ENCODE measurements at regions not wholly inside any gene's neighbourhood (a gene's known extent, or its start where the extent isn't known, plus 50 kb on each side); places are given as distances from the start of the nearest gene placed in this dataset.
"Not testable (repeated sequence)": the region's sequence is repeated elsewhere in the genome, so short reads cannot be mapped to it uniquely, and the experiment has no call there.

DNA sequence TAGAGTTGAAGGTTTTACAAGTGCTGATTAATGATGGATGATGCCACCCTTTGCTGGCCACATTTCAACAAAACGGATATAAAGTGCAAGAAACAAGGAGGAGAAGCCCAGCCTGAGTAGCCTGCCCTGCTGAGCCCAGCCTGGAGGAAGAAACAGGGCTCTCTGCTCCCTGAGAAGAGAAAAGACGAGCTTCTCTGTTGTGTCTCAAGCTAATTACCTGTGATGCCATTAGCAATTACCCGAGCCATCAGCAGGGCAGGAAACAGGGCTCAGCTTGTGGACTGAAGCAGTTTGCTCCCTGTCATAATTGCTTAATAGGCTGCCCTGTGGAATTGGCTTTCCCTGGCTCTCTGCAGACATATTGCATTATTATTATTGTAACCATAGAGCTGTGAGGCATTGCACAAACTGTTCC is 709.3 kb upstream of the AUTS2 start:
- Histone ChIP-seq H3K4me1 (replicated peaks in 1 of 2) (no peaks in the 10 kb centered on the region), H3K27ac (no peak overlapping the region), H3K4me3 (no peak overlapping the region)
- 17 to 66% (median 39%) methylated on average over 1 to 3 of the region's 3 CpGs; no CpG with 5 or more reads in 4 of the 10 experiments for WGBS, 10 experiments
- ATAC-seq (replicated peaks in 6 of 8), result peak in 1 of 8 experiments; percentile 70
- in situ Hi-C loops (cut with MboI; ENCODE audit: low pct_unique_long_range_greater_than_20kb in 2 of 9, low sequenced_read_pairs in 9 of 9, unreplicated experiment in 9 of 9), result no loop called here

- H3K4me1 ChIP-seq (replicated peaks in 1 of 2), result no peaks in the 10 kb centered on the region
- H3K4me3 ChIP-seq, result no peak overlapping the region
- WGBS, 10 experiments, result 0 to 93% (median 35%) methylated on average over 1 to 3 of the region's 3 CpGs; no CpG with 5 or more reads in 2 of the 10 experiments
- in situ Hi-C loops (cut with MboI; ENCODE audit: low pct_unique_long_range_greater_than_20kb in 2 of 9, low sequenced_read_pairs in 9 of 9, unreplicated experiment in 9 of 9), result no loop called here
- ATAC-seq (replicated peaks in 6 of 8), result peak in 5 of 8 experiments; percentile 61 to 89 (median 64)
- H3K27ac ChIP-seq, result no peak overlapping the region
Measured at GRCh38 chr7:68892236-68892635, 706.0 kb upstream of the AUTS2 start.

DNA sequence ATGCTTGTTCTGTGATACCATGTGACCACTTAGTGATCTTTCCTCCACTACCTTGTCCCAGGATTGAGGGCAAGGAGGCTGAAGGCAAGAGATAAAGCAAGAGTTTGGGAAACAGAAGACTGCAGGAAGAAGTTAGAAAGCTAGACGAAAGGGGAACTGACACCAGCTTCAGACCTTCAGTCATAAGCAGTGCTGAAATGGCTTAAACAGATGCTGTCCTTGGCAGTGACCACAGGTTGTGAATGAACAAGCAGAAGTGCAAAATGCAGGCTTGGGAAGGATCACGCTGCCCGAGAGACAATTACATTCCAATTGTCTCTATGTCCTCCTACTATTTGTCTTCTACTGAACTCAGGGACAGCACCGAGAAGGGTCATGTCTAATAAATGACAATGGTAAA is 704.9 kb upstream of the AUTS2 start:
- 4 to 100% (median 83%) methylated on average over 1 to 3 of the region's 4 CpGs for WGBS, 10 experiments
- in situ Hi-C loops (cut with MboI; ENCODE audit: low pct_unique_long_range_greater_than_20kb in 2 of 9, low sequenced_read_pairs in 9 of 9, unreplicated experiment in 9 of 9), result no loop called here
- H3K4me1 ChIP-seq (replicated peaks in 1 of 2), result no peaks in the 10 kb centered on the region

DNA sequence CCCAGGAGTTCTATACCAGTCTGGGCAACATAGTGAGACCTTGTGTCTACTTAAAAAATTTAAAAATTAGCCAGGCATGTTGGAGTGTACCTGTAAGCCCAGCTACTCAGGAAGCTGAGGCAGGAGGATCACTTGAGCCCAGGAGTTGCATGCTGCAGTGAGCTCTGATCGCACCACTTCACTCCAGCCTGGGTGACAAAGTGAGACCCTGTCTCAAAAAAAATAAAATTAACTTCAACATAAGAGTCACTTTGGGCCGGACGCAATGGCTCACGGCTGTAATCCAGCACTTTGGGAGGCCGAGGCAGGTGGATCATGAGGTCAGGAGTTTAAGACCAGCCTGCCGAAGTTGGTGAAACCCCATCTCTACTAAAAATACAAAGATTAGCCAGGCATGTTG is 699.1 kb upstream of the AUTS2 start:
- H3K4me3 ChIP-seq; in situ Hi-C loops (cut with MboI; ENCODE audit: low pct_unique_long_range_greater_than_20kb in 2 of 9, low sequenced_read_pairs in 9 of 9, unreplicated experiment in 9 of 9); ATAC-seq (replicated peaks in 6 of 8); H3K27ac ChIP-seq; H3K4me1 ChIP-seq (replicated peaks in 1 of 2): not testable (repeated sequence)
- WGBS, 10 experiments, result 83 to 100% (median 100%) methylated on average over 1 to 6 of the region's 6 CpGs; no CpG with 5 or more reads in 4 of the 10 experiments

More for the DNA sequence above, 704.9 kb upstream of the AUTS2 start:
- no peak for ATAC-seq (replicated peaks in 6 of 8)
- Histone ChIP-seq H3K27ac (no peak overlapping the region), H3K4me3 (no peak overlapping the region)

DNA sequence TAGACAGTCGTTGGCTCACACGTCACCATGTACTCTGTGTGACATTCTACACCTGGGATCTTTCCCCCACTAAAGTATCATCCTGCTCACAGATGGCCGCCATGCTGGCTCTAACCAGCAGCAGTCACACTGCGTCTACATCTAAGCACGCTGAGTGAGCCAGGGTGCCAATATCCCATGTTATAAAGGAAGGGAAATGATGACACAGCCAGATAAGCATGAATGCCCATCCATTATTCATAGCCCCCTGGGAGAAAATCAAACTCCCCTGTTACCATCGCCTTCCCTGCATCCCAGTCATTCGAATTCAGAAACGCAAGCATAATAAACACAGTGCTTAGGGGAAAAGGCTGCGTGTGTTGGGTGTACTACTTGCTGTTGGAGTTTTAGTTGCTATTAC is 698.2 kb upstream of the AUTS2 start:
- peak in 1 of 8 experiments; percentile 21 for ATAC-seq (replicated peaks in 6 of 8)
- 36 to 92% (median 72%) methylated on average over 2 to 5 of the region's 9 CpGs; no CpG with 5 or more reads in 3 of the 10 experiments for WGBS, 10 experiments
- Histone ChIP-seq H3K27ac (no peak overlapping the region), H3K4me3 (no peak overlapping the region), H3K4me1 (replicated peaks in 1 of 2) (no peaks in the 10 kb centered on the region)
- in situ Hi-C loops (cut with MboI; ENCODE audit: low pct_unique_long_range_greater_than_20kb in 2 of 9, low sequenced_read_pairs in 9 of 9, unreplicated experiment in 9 of 9), result no loop called here

DNA sequence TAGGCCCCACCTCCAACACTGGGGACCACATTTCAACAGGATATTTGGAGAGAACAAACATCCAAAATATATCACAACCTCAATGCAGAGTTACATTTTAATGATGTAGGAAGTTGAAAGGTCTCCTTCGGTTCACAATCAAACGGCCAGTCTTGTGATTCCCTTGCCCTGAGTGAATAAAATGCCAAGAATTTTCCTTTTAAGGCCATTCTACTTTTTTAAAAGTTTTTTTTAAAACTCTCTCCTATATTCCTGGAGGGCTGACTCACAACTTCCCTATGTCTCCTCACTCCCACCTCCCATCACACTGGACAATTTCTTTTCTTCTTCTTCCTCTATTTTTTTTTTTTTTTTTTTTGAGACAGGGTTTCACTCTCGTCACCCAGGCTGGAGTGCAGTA is 693.6 kb upstream of the AUTS2 start:
- in situ Hi-C loops (cut with MboI; ENCODE audit: low pct_unique_long_range_greater_than_20kb in 2 of 9, low sequenced_read_pairs in 9 of 9, unreplicated experiment in 9 of 9), result no loop called here
- no peaks in the 10 kb centered on the region for H3K4me1 ChIP-seq (replicated peaks in 1 of 2)
- H3K4me3 ChIP-seq, result no peak overlapping the region
- no peak overlapping the region for H3K27ac ChIP-seq
- 11 to 100% (median 82%) methylated on average over 1 to 3 of the region's 3 CpGs for WGBS, 10 experiments
- no peak for ATAC-seq (replicated peaks in 6 of 8)

- Histone ChIP-seq H3K27ac (no peak overlapping the region), H3K4me3 (no peak overlapping the region), H3K4me1 (replicated peaks in 1 of 2) (no peaks in the 10 kb centered on the region)
- no peak for ATAC-seq (replicated peaks in 6 of 8)
- in situ Hi-C loops (cut with MboI; ENCODE audit: low pct_unique_long_range_greater_than_20kb in 2 of 9, low sequenced_read_pairs in 9 of 9, unreplicated experiment in 9 of 9), result no loop called here
Measured at GRCh38 chr7:68911754-68912153, 686.5 kb upstream of the AUTS2 start.

GRCh38 chr7:68914006-68914405 is 684.3 kb upstream of the AUTS2 start:
- Histone ChIP-seq H3K4me3 (no peak overlapping the region), H3K27ac (no peak overlapping the region), H3K4me1 (replicated peaks in 1 of 2) (no peaks in the 10 kb centered on the region)
- in situ Hi-C loops (cut with MboI; ENCODE audit: low pct_unique_long_range_greater_than_20kb in 2 of 9, low sequenced_read_pairs in 9 of 9, unreplicated experiment in 9 of 9), result no loop called here
- WGBS, 10 experiments, result 13 to 100% (median 73%) methylated on average over 1 to 3 of the region's 3 CpGs; no CpG with 5 or more reads in 3 of the 10 experiments
- no peak for ATAC-seq (replicated peaks in 6 of 8)

DNA sequence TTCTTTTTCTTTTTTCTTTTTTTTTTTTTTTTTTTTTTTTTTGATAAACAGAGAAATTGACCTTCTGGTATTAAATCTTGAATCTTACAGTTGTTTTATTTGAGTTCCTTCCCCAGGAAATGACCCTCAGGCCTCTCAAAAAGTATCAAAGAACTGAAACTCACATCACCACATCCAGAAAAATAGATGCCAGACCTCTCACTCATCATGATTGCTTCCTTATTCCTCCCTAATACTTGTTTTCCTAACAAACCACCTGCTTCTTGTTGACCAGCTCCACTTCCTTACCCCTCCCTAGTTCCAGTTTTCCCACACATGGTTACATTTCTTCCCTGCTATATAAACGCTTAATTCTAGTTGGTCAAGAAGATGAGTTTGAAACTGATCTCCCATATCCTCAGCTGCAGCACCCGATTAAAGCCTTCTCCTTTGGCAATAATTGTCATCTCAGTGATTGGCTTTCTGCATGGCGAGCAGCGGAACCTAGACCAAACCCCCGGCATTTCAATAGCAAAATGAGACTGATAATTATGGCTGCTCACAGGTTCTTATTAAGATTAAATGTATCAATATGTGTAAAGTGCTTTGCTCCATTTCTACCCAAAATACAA is 681.1 kb upstream of the AUTS2 start:
- 37 to 100% (median 81%) methylated on average over 2 to 5 of the region's 5 CpGs; no CpG with 5 or more reads in 1 of the 10 experiments for WGBS, 10 experiments

DNA sequence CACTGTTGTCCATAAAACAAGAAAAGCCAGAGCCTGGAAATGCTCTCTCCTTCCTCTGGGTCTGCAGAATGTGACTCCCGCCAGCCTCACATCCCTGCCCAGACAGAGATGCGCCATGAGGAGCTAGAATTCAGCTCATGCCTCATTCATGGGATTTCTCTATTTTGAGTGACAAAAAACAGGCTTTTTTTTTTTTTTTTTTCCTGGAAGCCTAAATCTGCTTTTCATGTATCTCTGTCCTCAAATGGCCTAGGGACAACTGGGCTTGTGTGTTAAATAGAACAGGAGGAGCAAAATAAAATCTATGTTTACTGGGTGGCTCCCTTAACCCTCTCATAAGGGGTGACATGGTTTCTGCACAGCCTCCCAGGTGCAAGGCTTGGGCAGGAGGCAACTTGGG is 679.7 kb upstream of the AUTS2 start:
- in situ Hi-C loops (cut with MboI; ENCODE audit: low pct_unique_long_range_greater_than_20kb in 2 of 9, low sequenced_read_pairs in 9 of 9, unreplicated experiment in 9 of 9), result no loop called here
- 0 to 100% (median 58%) methylated on average over 1 to 2 of the region's 2 CpGs; no CpG with 5 or more reads in 6 of the 10 experiments for WGBS, 10 experiments
- no peak for ATAC-seq (replicated peaks in 6 of 8)
- no peak overlapping the region for H3K4me3 ChIP-seq
- H3K27ac ChIP-seq, result no peak overlapping the region
- no peaks in the 10 kb centered on the region for H3K4me1 ChIP-seq (replicated peaks in 1 of 2)

More for the DNA sequence above, 681.1 kb upstream of the AUTS2 start:
- Histone ChIP-seq H3K4me3 (no peak overlapping the region), H3K27ac (no peak overlapping the region), H3K4me1 (replicated peaks in 1 of 2) (no peaks in the 10 kb centered on the region)
- ATAC-seq (replicated peaks in 6 of 8), result no peak
- in situ Hi-C loops (cut with MboI; ENCODE audit: low pct_unique_long_range_greater_than_20kb in 2 of 9, low sequenced_read_pairs in 9 of 9, unreplicated experiment in 9 of 9), result no loop called here

GRCh38 chr7:68922850-68923249 is 675.4 kb upstream of the AUTS2 start:
- no peaks in the 10 kb centered on the region for H3K4me1 ChIP-seq (replicated peaks in 1 of 2)
- no peak overlapping the region for H3K4me3 ChIP-seq
- in situ Hi-C loops (cut with MboI; ENCODE audit: low pct_unique_long_range_greater_than_20kb in 2 of 9, low sequenced_read_pairs in 9 of 9, unreplicated experiment in 9 of 9), result no loop called here
- peak in 2 of 8 experiments; percentile 51 to 82 for ATAC-seq (replicated peaks in 6 of 8)
- 9 to 100% (median 72%) methylated on average over 1 to 8 of the region's 8 CpGs; no CpG with 5 or more reads in 1 of the 10 experiments for WGBS, 10 experiments
- no peak overlapping the region for H3K27ac ChIP-seq

- no peak for ATAC-seq (replicated peaks in 6 of 8)
- H3K4me1 ChIP-seq (replicated peaks in 1 of 2), result no peaks in the 10 kb centered on the region
- 28 to 100% (median 89%) methylated on average over 1 to 6 of the region's 6 CpGs; no CpG with 5 or more reads in 2 of the 10 experiments for WGBS, 10 experiments
- H3K27ac ChIP-seq, result no peak overlapping the region
- H3K4me3 ChIP-seq, result no peak overlapping the region
- in situ Hi-C loops (cut with MboI; ENCODE audit: low pct_unique_long_range_greater_than_20kb in 2 of 9, low sequenced_read_pairs in 9 of 9, unreplicated experiment in 9 of 9), result no loop called here
Measured at GRCh38 chr7:68925241-68925640, 673.0 kb upstream of the AUTS2 start.

- no peaks in the 10 kb centered on the region for H3K4me1 ChIP-seq (replicated peaks in 1 of 2)
- no peak overlapping the region for H3K4me3 ChIP-seq
- in situ Hi-C loops (cut with MboI; ENCODE audit: low pct_unique_long_range_greater_than_20kb in 2 of 9, low sequenced_read_pairs in 9 of 9, unreplicated experiment in 9 of 9), result no loop called here
- no peak overlapping the region for H3K27ac ChIP-seq
- peak in 6 of 8 experiments; percentile 62 to 99 (median 80) for ATAC-seq (replicated peaks in 6 of 8)
- WGBS, 10 experiments, result 4 to 100% (median 74%) methylated on average over 1 to 5 of the region's 6 CpGs
Measured at GRCh38 chr7:68929781-68930261, 668.5 kb upstream of the AUTS2 start.

- ATAC-seq (replicated peaks in 6 of 8), result no peak
- Histone ChIP-seq H3K4me3 (no peak overlapping the region), H3K4me1 (replicated peaks in 1 of 2) (no peaks in the 10 kb centered on the region), H3K27ac (no peak overlapping the region)
- 51 to 93% (median 78%) methylated on average over 1 to 10 of the region's 10 CpGs; no CpG with 5 or more reads in 1 of the 10 experiments for WGBS, 10 experiments
- in situ Hi-C loops (cut with MboI; ENCODE audit: low pct_unique_long_range_greater_than_20kb in 2 of 9, low sequenced_read_pairs in 9 of 9, unreplicated experiment in 9 of 9), result no loop called here
Measured at GRCh38 chr7:68936471-68937035, 661.7 kb upstream of the AUTS2 start.

Data from motor neuron (in vitro differentiated cells).